Liver (tissue), 3 donors: ENCODE measurements at regions not wholly inside any gene's neighbourhood (a gene's known extent, or its start where the extent isn't known, plus 50 kb on each side); places are given as distances from the start of the nearest gene placed in this dataset.

Experiments used
- CTCF ChIP-seq: fragments of 150-350 bp; IDR thresholded peaks from 2 replicates; pipeline ENCODE4 v1.5.1; 2017; ENCODE audit warnings: improper control_type of control experiment, low read depth, low read length; ENCODE audit not compliant: missing input control
- GABPA ChIP-seq, 2 donors: IDR thresholded peaks in 1 of 2; conservative IDR thresholded peaks in 1 of 2; 2 replicates each; pipeline ENCODE4 v1.6.1; 2016; ENCODE audit warnings: antibody characterized with exemption in 2 of 2, mild to moderate bottlenecking in 1 of 2, moderate library complexity in 1 of 2
- MAX ChIP-seq: IDR thresholded peaks from 2 replicates; pipeline ENCODE4 v1.6.1; 2016; ENCODE audit warnings: antibody characterized with exemption
- donor health status: healthy.
- donor health status: healthy.

DNA sequence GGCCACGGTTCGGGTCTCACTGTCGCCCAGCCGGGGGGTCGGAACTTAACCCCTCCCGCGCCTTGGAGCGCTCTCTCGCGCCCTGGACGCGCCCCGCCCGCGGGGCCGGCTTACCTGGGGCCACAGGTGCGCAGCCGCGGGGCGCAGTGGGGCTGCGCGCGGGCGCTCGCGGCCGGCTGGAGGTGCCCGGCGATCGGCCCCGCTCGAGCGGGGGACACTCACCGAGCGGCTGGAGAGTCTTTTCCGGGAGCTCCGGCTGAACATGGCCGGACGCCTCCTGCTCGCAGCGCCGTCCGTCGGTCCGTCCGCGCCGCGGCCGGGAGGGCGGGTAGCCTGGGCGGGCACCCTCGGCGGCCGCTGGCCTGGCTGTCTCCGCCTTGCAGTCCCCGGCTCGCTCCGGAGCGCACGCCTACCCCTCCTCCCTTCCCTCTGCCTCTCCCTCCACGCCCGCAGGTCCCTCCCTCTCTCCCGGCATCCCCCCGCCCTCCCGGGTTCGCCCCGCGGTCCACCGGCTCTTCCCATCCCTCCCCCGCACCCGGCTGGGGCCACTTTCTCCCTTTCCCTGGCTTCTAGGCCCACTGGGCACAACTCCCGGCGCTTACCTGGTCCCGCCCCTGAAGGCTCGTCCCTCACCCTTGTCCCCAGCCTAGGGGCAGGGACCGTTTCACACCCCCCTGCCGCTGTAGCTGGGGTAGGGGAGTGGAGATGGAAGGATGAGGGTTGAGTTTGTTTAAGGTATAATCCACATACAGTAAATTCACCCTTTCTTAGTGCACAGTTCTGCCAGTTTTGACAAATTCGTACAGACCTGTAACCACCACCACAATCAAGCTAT, 220.1 kb upstream of the PRICKLE2 start:
- TF ChIP-seq CTCF (no peak), GABPA (IDR thresholded peaks at IDR 0.05 in 1 of 2, conservative IDR thresholded peaks at IDR 0.05 in 1 of 2) (no peak), MAX (no peak)
